H1 (cell line): ENCODE measurements at regions not wholly inside any gene's neighbourhood (a gene's known extent, or its start where the extent isn't known, plus 50 kb on each side); places are given as distances from the start of the nearest gene placed in this dataset.

Experiments
- CTCF ChIA-PET: fragments of 300-600 bp; sonication (Branson Sonifier 250); formaldehyde crosslinking; loops from one replicate; lab custom pipeline; 2021; ENCODE audit not compliant: partially characterized antibody; lab: Charles Lee
- POLR2A ChIA-PET: fragments of 300-600 bp; sonication (Branson Sonifier 250); formaldehyde crosslinking; loops from one replicate; lab custom pipeline; 2021; ENCODE audit warnings: inconsistent platforms; ENCODE audit not compliant: partially characterized antibody; lab: Charles Lee
- DNase-seq, 2 experiments: peaks; one replicate each; pipeline versions ENCODE4 v3.0.0 to v3.0.0-alpha.2; 2010 to 2022; ENCODE audit warnings: low spot score in 2 of 2, low read depth in 1 of 2, mixed read lengths in 1 of 2
- FAIRE-seq: peaks from 2 replicates; lab custom pipeline; 2011; peaks lifted over from hg19 to GRCh38; lab: Jason Lieb, UNC
- H2AFZ ChIP-seq: 2 replicates; pipeline ENCODE4 v1.8.1; 2012; ENCODE audit warnings: low read length, inconsistent platforms
- H2AK5ac ChIP-seq: 2 replicates; pipeline ENCODE4 v1.6.1; 2013; ENCODE audit warnings: low read depth, low read length
- H2BK120ac ChIP-seq: replicated peaks from 2 replicates; pipeline ENCODE3; 2013; ENCODE audit warnings: low read depth, low read length, inconsistent platforms
- H2BK12ac ChIP-seq: 2 replicates; pipeline ENCODE4 v1.6.1; 2013; ENCODE audit warnings: low read depth, low read length
- H2BK15ac ChIP-seq: 2 replicates; pipeline ENCODE4 v1.6.1; 2013; ENCODE audit warnings: low read length
- H2BK20ac ChIP-seq: 2 replicates; pipeline ENCODE4 v1.6.1; 2013; ENCODE audit warnings: low read length
- H2BK5ac ChIP-seq: 2 replicates; pipeline ENCODE4 v1.6.1; 2013; ENCODE audit warnings: low read depth, low read length
- H3K14ac ChIP-seq: 2 replicates; pipeline ENCODE4 v1.6.1; 2013; ENCODE audit warnings: inconsistent platforms; ENCODE audit not compliant: insufficient read length
- H3K18ac ChIP-seq: 2 replicates; pipeline ENCODE4 v1.6.1; 2013; ENCODE audit warnings: low read length; ENCODE audit errors: extremely low read depth
- H3K23ac ChIP-seq: 2 replicates; pipeline ENCODE4 v1.6.1; 2013; ENCODE audit warnings: inconsistent platforms; ENCODE audit not compliant: insufficient read length
- H3K23me2 ChIP-seq: 2 replicates; pipeline ENCODE4 v1.6.1; 2013; ENCODE audit warnings: low read depth, low read length
- H3K27ac ChIP-seq: 2 replicates; pipeline ENCODE4 v1.6.1; 2011; ENCODE audit warnings: low read depth, low read length, inconsistent platforms
- H3K27me3 ChIP-seq, 4 experiments: replicated peaks in 1 of 4; 1 replicate in 1 of 4; 2 replicates in 3 of 4; pipeline versions ENCODE4 v1.6.1 to v1.8.1; 2011 to 2013; ENCODE audit warnings: low read length in 3 of 4, mild to moderate bottlenecking in 3 of 4, inconsistent platforms in 2 of 4, mixed read lengths in 2 of 4, moderate library complexity in 1 of 4; ENCODE audit not compliant: control insufficient read depth in 3 of 4, insufficient read depth in 3 of 4; ENCODE audit errors: extremely low read depth in 1 of 4
- H3K36me3 ChIP-seq, 4 experiments: 2 replicates each; pipeline versions ENCODE4 v1.6.1 to v1.8.1; 2011 to 2013; ENCODE audit warnings: mild to moderate bottlenecking in 4 of 4, low read length in 3 of 4, moderate library complexity in 2 of 4, control low read depth in 1 of 4, inconsistent platforms in 1 of 4; ENCODE audit not compliant: insufficient read depth in 4 of 4, control insufficient read depth in 2 of 4
- H3K4ac ChIP-seq: replicated peaks from 2 replicates; pipeline ENCODE3; 2013; ENCODE audit warnings: low read length, low read depth, mixed read lengths, inconsistent platforms; ENCODE audit not compliant: insufficient read length
- H3K4me1 ChIP-seq, 4 experiments: replicated peaks in 1 of 4; 1 replicate in 1 of 4; 2 replicates in 3 of 4; pipeline versions ENCODE4 v1.6.1 to v1.8.1; 2011 to 2013; ENCODE audit warnings: low read length in 3 of 4, inconsistent platforms in 2 of 4, mixed read lengths in 1 of 4; ENCODE audit not compliant: insufficient read depth in 4 of 4, control insufficient read depth in 3 of 4
- H3K4me2 ChIP-seq, 2 experiments: 2 replicates each; pipeline versions ENCODE4 v1.6.1 to v1.8.1; 2011 to 2013; ENCODE audit warnings: low read depth in 2 of 2, low read length in 2 of 2, control low read depth in 1 of 2, inconsistent platforms in 1 of 2, mild to moderate bottlenecking in 1 of 2; ENCODE audit not compliant: insufficient read depth in 1 of 2
- H3K4me3 ChIP-seq, 4 experiments: fragments of 200-600, 300-600 bp in 1 of 4; sonication (generic), shearing (Covaris generic), sonication (Bioruptor Twin) in 1 of 4; 2 replicates each; pipeline versions ENCODE4 v1.5.1 to v1.8.1; 2011 to 2016; ENCODE audit warnings: low read length in 4 of 4, low read depth in 3 of 4, control low read depth in 2 of 4, inconsistent platforms in 2 of 4, mild to moderate bottlenecking in 2 of 4, mixed read lengths in 1 of 4, moderate library complexity in 1 of 4; ENCODE audit not compliant: insufficient read depth in 2 of 4; ENCODE audit errors: extremely low read depth in 1 of 4
- H3K56ac ChIP-seq: replicated peaks from 2 replicates; pipeline ENCODE3; 2013; ENCODE audit warnings: low read depth, mild to moderate bottlenecking, mixed read lengths, low read length, inconsistent platforms; ENCODE audit not compliant: insufficient read length
- H3K79me1 ChIP-seq: 2 replicates; pipeline ENCODE4 v1.6.1; 2013; ENCODE audit warnings: low read depth, low read length, control low read depth
- H3K79me2 ChIP-seq, 2 experiments: 2 replicates each; pipeline versions ENCODE4 v1.6.1 to v1.8.1; 2012 to 2013; ENCODE audit warnings: low read length in 2 of 2, mild to moderate bottlenecking in 2 of 2, inconsistent platforms in 1 of 2; ENCODE audit not compliant: insufficient read depth in 2 of 2, control insufficient read depth in 1 of 2
- H3K9ac ChIP-seq, 4 experiments: replicated peaks in 1 of 4; 1 replicate in 1 of 4; 2 replicates in 3 of 4; pipeline versions ENCODE4 v1.6.1 to v1.8.1; 2011 to 2013; ENCODE audit warnings: low read depth in 3 of 4, low read length in 3 of 4, control low read depth in 2 of 4, mild to moderate bottlenecking in 2 of 4, moderate library complexity in 2 of 4, inconsistent platforms in 1 of 4; ENCODE audit errors: extremely low read depth in 1 of 4
- H3K9me3 ChIP-seq, 2 experiments: 2 replicates each; pipeline versions ENCODE4 v1.6.1 to v1.8.1; 2012 to 2013; ENCODE audit warnings: mild to moderate bottlenecking in 2 of 2, moderate library complexity in 2 of 2, control low read depth in 1 of 2, inconsistent platforms in 1 of 2, low read depth in 1 of 2, low read length in 1 of 2, mixed read lengths in 1 of 2; ENCODE audit not compliant: insufficient read depth in 2 of 2
- H4K20me1 ChIP-seq, 2 experiments: replicated peaks in 1 of 2; 2 replicates each; pipeline versions ENCODE3 to v1.8.1; 2011 to 2013; ENCODE audit warnings: inconsistent platforms in 2 of 2, low read length in 2 of 2, mild to moderate bottlenecking in 1 of 2; ENCODE audit not compliant: insufficient read depth in 2 of 2, control insufficient read depth in 1 of 2
- H4K5ac ChIP-seq: 2 replicates; pipeline ENCODE4 v1.6.1; 2013; ENCODE audit warnings: low read length, low read depth, mixed read lengths, inconsistent platforms; ENCODE audit not compliant: insufficient read length
- H4K8ac ChIP-seq: 2 replicates; pipeline ENCODE4 v1.8.0; 2013; ENCODE audit warnings: mild to moderate bottlenecking, moderate library complexity, low read length, inconsistent platforms; ENCODE audit not compliant: insufficient read depth; ENCODE audit errors: extremely low read depth
- H4K91ac ChIP-seq: replicated peaks from 2 replicates; pipeline ENCODE3; 2013; ENCODE audit warnings: low read length, mixed read lengths, inconsistent platforms; ENCODE audit not compliant: insufficient read length
- ASH2L ChIP-seq: fragments of 200-600, 300-600 bp; sonication (generic); IDR thresholded peaks from one replicate; pipeline ENCODE4 v1.7.1; 2017; ENCODE audit warnings: low read length
- BRCA1 ChIP-seq: IDR thresholded peaks from 2 replicates; pipeline ENCODE4 v1.6.1; 2012; ENCODE audit warnings: low read depth, low read length, improper control_type of control experiment
- CTBP2 ChIP-seq: IDR thresholded peaks from 2 replicates; pipeline ENCODE4 v1.7.0; 2011; ENCODE audit warnings: borderline replicate concordance, mild to moderate bottlenecking, moderate library complexity, mixed read lengths, low read length; ENCODE audit not compliant: insufficient read depth, insufficient read length
- E2F6 ChIP-seq: IDR thresholded peaks from 2 replicates; pipeline ENCODE4 v1.6.1; 2012; ENCODE audit warnings: inconsistent platforms
- EZH2 ChIP-seq: fragments of 200-600 bp; sonication (generic); IDR thresholded peaks from 2 replicates; pipeline ENCODE4 v1.7.1; 2012; ENCODE audit warnings: low read depth, mild to moderate bottlenecking, moderate library complexity, low read length, inconsistent platforms; ENCODE audit not compliant: severe bottlenecking
- JUN ChIP-seq: IDR thresholded peaks from 2 replicates; pipeline ENCODE4 v1.6.1; 2011; ENCODE audit warnings: low read depth, mild to moderate bottlenecking, improper control_type of control experiment, low read length
- SIRT6 ChIP-seq: IDR thresholded peaks from one replicate; pipeline ENCODE4 v1.7.1; 2012; ENCODE audit warnings: low read length, inconsistent platforms
- TAF1 ChIP-seq: IDR thresholded peaks from 2 replicates; pipeline ENCODE4 v1.6.1; 2011; ENCODE audit warnings: mild to moderate bottlenecking, low read depth, low read length
- WGBS, 2 experiments: shearing (Covaris generic) in 1 of 2; methylation state at CpG; one replicate each; pipeline versions ENCODE4 v1.1.6 to v1.1.7; 2013 to 2015; ENCODE audit warnings: low lambda C conversion rate in 2 of 2, mixed read lengths in 2 of 2, inconsistent platforms in 1 of 2, low coverage in 1 of 2, missing lambda C conversion rate in 1 of 2; ENCODE audit not compliant: insufficient replicate concordance in 2 of 2, insufficient coverage in 1 of 2, insufficient read length in 1 of 2; ENCODE audit errors: extremely low coverage in 1 of 2, missing lambda C conversion rate in 1 of 2; 5-methylcytosine and 5-hydroxymethylcytosine counted together

GRCh38 chr14:99064262-99064954, 207.6 kb downstream of the BCL11B start:
- POLR2A ChIA-PET, result no interaction called here
- CTCF ChIA-PET, result interaction anchor here (0.9 kb wide), 1 partner anchor 201 kb away, joined by 3 read pairs; no protein-coding TSS in a partner anchor
- FAIRE-seq, result no peak
- H2AK5ac ChIP-seq, result no peak overlapping the region
- no peak overlapping the region for H3K14ac ChIP-seq
- no peak overlapping the region for H2BK20ac ChIP-seq
- H4K8ac ChIP-seq, result no peak overlapping the region
- H3K27ac ChIP-seq, result no peak overlapping the region
- H4K91ac ChIP-seq, result no peak overlapping the region
- H2BK12ac ChIP-seq, result no peak overlapping the region
- DNase-seq, result peak in 1 of 2 experiments; percentile 26
- no peaks in the 10 kb centered on the region for H3K27me3 ChIP-seq
- H3K4me1 ChIP-seq, result no peaks in the 10 kb centered on the region
- no peak overlapping the region for H4K5ac ChIP-seq
- no peaks in the 10 kb centered on the region for H4K20me1 ChIP-seq
- H3K9me3 ChIP-seq, result peaks cover 0 to 12% of the 10 kb centered on the region in 2 experiments; a peak in 1 of 4 replicates
- H2AFZ ChIP-seq, result no peak overlapping the region
- no peak overlapping the region for H2BK5ac ChIP-seq
- no peak overlapping the region for H3K23ac ChIP-seq
- no peak overlapping the region for H3K4me2 ChIP-seq
- no peak overlapping the region for H3K9ac ChIP-seq
- H3K4me3 ChIP-seq, result no peak overlapping the region
- no peak overlapping the region for H3K56ac ChIP-seq
- no peak overlapping the region for H3K18ac ChIP-seq
- no peak overlapping the region for H2BK120ac ChIP-seq
- 88% methylated on average over 9 of the region's 9 CpGs; no CpG with 5 or more reads in 1 of the 2 experiments for WGBS, 2 experiments
- TF ChIP-seq SIRT6, result no peak
- TF ChIP-seq CTBP2, result no peak
- no peak for TF ChIP-seq ASH2L
- TF ChIP-seq E2F6, result no peak
- no peak for TF ChIP-seq TAF1
- TF ChIP-seq JUN, result no peak
- no peak for TF ChIP-seq EZH2
- TF ChIP-seq BRCA1, result no peak
- H3K36me3 ChIP-seq, result no peaks in the 10 kb centered on the region
- H3K79me1 ChIP-seq, result no peaks in the 10 kb centered on the region
- H3K4ac ChIP-seq, result no peak overlapping the region
- H3K23me2 ChIP-seq, result no peaks in the 10 kb centered on the region
- H2BK15ac ChIP-seq, result no peak overlapping the region
- no peaks in the 10 kb centered on the region for H3K79me2 ChIP-seq
